ENCODE measurements at regions not wholly inside any gene's neighbourhood (a gene's known extent, or its start where the extent isn't known, plus 50 kb on each side); places are given as distances from the start of the nearest gene placed in this dataset.

- Histone ChIP-seq H4K20me1 (ENCODE audit: insufficient read depth, low read length) (no peaks in the 10 kb centered on the region), H3K27me3 (ENCODE audit: control insufficient read depth, insufficient read depth, low read length) (no peaks in the 10 kb centered on the region), H3K36me3 (ENCODE audit: control insufficient read depth, insufficient read depth, low read length) (no peaks in the 10 kb centered on the region), H4K91ac (ENCODE audit: insufficient read depth, low read depth, low read length) (no peak overlapping the region), H3K4me2 (ENCODE audit: low read depth, low read length) (no peak overlapping the region), H3K14ac (replicated peaks; ENCODE audit: low read depth, low read length) (no peak overlapping the region), H3K27ac (ENCODE audit: insufficient read depth, low read length) (no peak overlapping the region), H2BK120ac (ENCODE audit: low read depth, low read length) (no peak overlapping the region), H3K79me1 (ENCODE audit: low read depth in 1 of 2, low read length in 2 of 2) (no peaks in the 10 kb centered on the region), H3K4me1 (ENCODE audit: control insufficient read depth, insufficient read depth, low read length) (no peaks in the 10 kb centered on the region), H2BK15ac (ENCODE audit: low read depth, low read length) (no peak overlapping the region), H3K18ac (ENCODE audit: low read depth, low read length) (no peak overlapping the region), H3K9me3 (ENCODE audit: control insufficient read depth, insufficient read depth, low read length) (no peaks in the 10 kb centered on the region), H3K56ac (ENCODE audit: extremely low read depth, insufficient read depth, low read length) (no peak overlapping the region), H2AK5ac (ENCODE audit: low read depth, low read length) (no peak overlapping the region), H3K9ac (ENCODE audit: low read depth, low read length) (no peak overlapping the region), H4K5ac (ENCODE audit: low read depth, low read length) (no peak overlapping the region), H3K23ac (ENCODE audit: low read depth, low read length) (no peak overlapping the region), H3K9me1 (ENCODE audit: insufficient read depth, low read length) (no peaks in the 10 kb centered on the region), H3K4me3 (ENCODE audit: insufficient read depth, low read depth, low read length) (no peak overlapping the region), H2AK9ac (replicated peaks; ENCODE audit: low read depth, low read length, poor library complexity) (no peak overlapping the region), H4K8ac (ENCODE audit: low read depth in 2 of 2, low read length in 2 of 2) (no peak overlapping the region), H2BK5ac (ENCODE audit: low read depth, low read length, poor library complexity, severe bottlenecking) (no peak overlapping the region), H3K4ac (ENCODE audit: low read depth, low read length) (no peak overlapping the region), H2BK20ac (ENCODE audit: low read depth, low read length) (no peak overlapping the region), H2AFZ (replicated peaks; ENCODE audit: low read length, poor library complexity) (no peak overlapping the region)
- TF ChIP-seq CTCF (conservative IDR thresholded peaks at IDR 0.05; ENCODE audit: low read depth, low read length) (no peak), MAZ (IDR thresholded peaks at IDR 0.05; ENCODE audit: borderline replicate concordance, low read depth, low read length) (no peak), RFX5 (IDR thresholded peaks at IDR 0.05; ENCODE audit: low read depth, low read length) (no peak), MAFK (IDR thresholded peaks at IDR 0.05; ENCODE audit: low read depth, low read length) (no peak), CHD1 (IDR thresholded peaks at IDR 0.05; ENCODE audit: low read depth, low read length) (no peak), POLR2A (IDR thresholded peaks at IDR 0.05; ENCODE audit: low read depth, low read length) (no peak), ELK1 (IDR thresholded peaks at IDR 0.05; ENCODE audit: borderline replicate concordance, low read depth, low read length) (no peak), FOS (IDR thresholded peaks at IDR 0.05; ENCODE audit: low read depth, low read length) (no peak), CEBPB (IDR thresholded peaks at IDR 0.05; ENCODE audit: low read depth, low read length) (no peak), SMC3 (IDR thresholded peaks at IDR 0.05; ENCODE audit: low read depth, low read length) (no peak), RAD21 (IDR thresholded peaks at IDR 0.05; ENCODE audit: low read length) (no peak), RCOR1 (IDR thresholded peaks at IDR 0.05; ENCODE audit: insufficient replicate concordance, low read length) (no peak), NFE2L2 (IDR thresholded peaks at IDR 0.05; ENCODE audit: low read depth, low read length) (no peak), USF2 (IDR thresholded peaks at IDR 0.05; ENCODE audit: low read depth, low read length) (no peak), MXI1 (IDR thresholded peaks at IDR 0.05; ENCODE audit: borderline replicate concordance, low read depth, low read length) (no peak), BHLHE40 (IDR thresholded peaks at IDR 0.05; ENCODE audit: low read depth, low read length) (no peak)
- ChIA-PET POLR2A (ENCODE audit: unreplicated experiment) (no interaction called here), CTCF (no interaction called here)
- ATAC-seq (ENCODE audit: low read depth) (no peak), DNase-seq (no peak)
- intact Hi-C loops (cut with micrococcal nuclease) (no loop called here), dilution Hi-C loops (cut with HindIII; ENCODE audit: low sequenced_read_pairs, unreplicated experiment) (no loop called here), in situ Hi-C loops (cut with MboI; ENCODE audit: low sequenced_read_pairs) (no loop called here)
- WGBS, 2 experiments (ENCODE audit: extremely low coverage in 2 of 2, insufficient read length in 1 of 2): 91% methylated on average over 8 of the region's 22 CpGs; no CpG with 5 or more reads in 1 of the 2 experiments
- no TSS peak for BruUV-seq (replicated peaks)
Observed at GRCh38 chrX:88982183-88982582, 235.2 kb downstream of the CPXCR1 start.
